Kidney (tissue), 13 donors: ENCODE measurements at regions not wholly inside any gene's neighbourhood (a gene's known extent, or its start where the extent isn't known, plus 50 kb on each side); places are given as distances from the start of the nearest gene placed in this dataset.
A peak's percentile ranks its signal among the peaks of the same experiment; 100 is the strongest.

Experiments
- DNase-seq, 5 donors: peaks; one replicate each; pipeline ENCODE4 v3.0.0-alpha.2; 2013 to 2020
- FAIRE-seq: peaks from 2 replicates; lab custom pipeline; 2012; peaks lifted over from hg19 to GRCh38; lab: Jason Lieb, UNC
- H3K27ac ChIP-seq, 2 donors: one replicate each; pipeline ENCODE4 v1.7.0; 2013; ENCODE audit warnings: low read depth in 2 of 2, low read length in 2 of 2, inconsistent platforms in 1 of 2
- H3K27me3 ChIP-seq: one replicate; pipeline ENCODE4 v1.7.1; 2013; ENCODE audit warnings: low read length, inconsistent platforms; ENCODE audit not compliant: control insufficient read depth, insufficient read depth
- H3K36me3 ChIP-seq, 3 donors: one replicate each; pipeline versions ENCODE4 v1.7.0 to v1.7.1; 2013; ENCODE audit warnings: low read length in 3 of 3, control low read depth in 1 of 3, inconsistent platforms in 1 of 3; ENCODE audit not compliant: insufficient read depth in 3 of 3, control insufficient read depth in 2 of 3
- H3K4me1 ChIP-seq, 3 donors: one replicate each; pipeline versions ENCODE4 v1.7.0 to v1.7.1; 2013; ENCODE audit warnings: low read length in 3 of 3, inconsistent platforms in 1 of 3, low read depth in 1 of 3; ENCODE audit not compliant: control insufficient read depth in 2 of 3, insufficient read depth in 2 of 3
- H3K4me3 ChIP-seq, 3 donors: one replicate each; pipeline versions ENCODE4 v1.7.0 to v1.8.1; 2013; ENCODE audit warnings: low read length in 3 of 3, control low read depth in 1 of 3, inconsistent platforms in 1 of 3
- H3K9ac ChIP-seq, 3 donors: one replicate each; pipeline versions ENCODE4 v1.7.0 to v1.7.1; 2013; ENCODE audit warnings: low read length in 3 of 3, control low read depth in 1 of 3, inconsistent platforms in 1 of 3
- H3K9me3 ChIP-seq, 3 donors: one replicate each; pipeline versions ENCODE4 v1.7.0 to v1.7.1; 2013; ENCODE audit warnings: low read length in 3 of 3, control low read depth in 1 of 3, inconsistent platforms in 1 of 3; ENCODE audit not compliant: control insufficient read depth in 2 of 3, insufficient read depth in 1 of 3
- intact Hi-C: fragments of 100-400 bp; cut with DNase I; formaldehyde crosslinking; loops from one replicate; pipeline ENCODE4 v1.11.1; 2022
- TF ChIP-seq, protein P1 (sequence below): IDR thresholded peaks from 3 replicates; pipeline ENCODE4 v1.5.1; 2012; ENCODE audit warnings: mild to moderate bottlenecking, moderate library complexity, borderline replicate concordance; ENCODE audit not compliant: insufficient read depth; ENCODE audit errors: extremely low read depth
- donor health status: control.
- donor health status: control.
- donor health status: control.
- donor health status: control.
- donor health status: control.
- donor health status: DM: yes; HTN: yes; CAD: no.
- donor health status: Normal renal cell carcinoma (clear cell type).

DNA sequence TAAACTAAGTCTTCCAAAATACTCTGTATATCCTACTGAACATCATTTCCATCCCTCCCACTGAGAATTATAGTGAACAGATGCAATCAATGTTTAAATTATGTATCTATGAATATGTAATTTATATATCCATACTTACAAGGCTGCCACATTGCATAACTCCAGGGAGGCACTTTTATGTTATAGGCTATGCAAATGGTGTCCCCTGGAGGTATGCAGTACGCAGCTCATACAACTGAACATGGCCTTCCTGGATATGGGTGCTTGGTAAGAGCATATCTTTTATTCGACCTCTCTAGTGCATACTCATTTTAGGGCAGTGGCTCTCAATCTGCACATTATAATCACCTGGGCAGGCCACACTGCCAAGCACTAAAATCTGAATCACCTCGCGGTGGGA, 127.3 kb downstream of the BANF2 start:
- intact Hi-C loops = no loop called here

DNA sequence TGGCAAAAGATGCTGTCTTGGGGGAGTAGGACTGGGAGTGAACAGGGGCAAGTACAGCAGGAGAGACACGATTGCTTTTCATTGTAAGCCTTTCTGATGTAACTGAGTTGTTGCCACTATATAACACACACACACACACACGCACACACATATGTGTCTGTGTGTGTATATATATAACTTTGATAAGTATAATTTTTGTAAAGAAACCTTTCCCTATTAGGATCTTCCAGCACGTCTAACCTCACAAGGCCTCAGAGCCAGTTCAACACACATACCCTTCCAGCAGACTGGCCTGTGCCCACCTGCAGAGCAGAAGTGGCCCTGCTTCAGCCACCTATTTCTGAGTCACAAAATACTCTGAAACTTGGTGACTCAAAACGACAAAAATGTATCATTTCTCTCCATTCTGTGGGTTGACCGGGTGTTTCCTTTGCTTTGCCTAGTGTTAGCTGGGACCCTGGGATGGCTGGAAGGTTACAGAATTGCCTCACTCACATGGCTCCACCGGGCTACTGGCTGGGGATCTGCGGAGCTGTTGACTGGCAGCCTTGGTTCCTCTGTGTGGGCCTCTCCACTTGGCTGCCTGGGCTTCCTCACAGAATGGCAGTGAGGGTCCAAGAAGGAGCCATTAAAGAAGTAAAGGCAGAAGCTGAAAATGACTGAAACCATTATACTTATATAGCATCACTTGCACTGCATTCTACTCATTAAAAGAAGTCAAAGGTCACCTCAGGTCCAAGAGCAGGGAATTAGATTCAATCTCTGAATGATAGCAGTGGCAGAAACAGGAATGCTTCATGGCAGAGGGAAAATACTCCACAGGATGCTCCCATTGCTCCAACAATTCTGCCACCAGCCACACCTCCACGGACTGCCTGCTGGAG, 126.4 kb downstream of the BANF2 start:
- intact Hi-C loops = no loop called here
- H3K4me3 ChIP-seq = no peak overlapping the region
- no peaks in the 10 kb centered on the region for H3K27me3 ChIP-seq
- no peak for DNase-seq
- no peaks in the 10 kb centered on the region for H3K36me3 ChIP-seq
- H3K9me3 ChIP-seq = no peaks in the 10 kb centered on the region
- TF ChIP-seq, protein P1, sequence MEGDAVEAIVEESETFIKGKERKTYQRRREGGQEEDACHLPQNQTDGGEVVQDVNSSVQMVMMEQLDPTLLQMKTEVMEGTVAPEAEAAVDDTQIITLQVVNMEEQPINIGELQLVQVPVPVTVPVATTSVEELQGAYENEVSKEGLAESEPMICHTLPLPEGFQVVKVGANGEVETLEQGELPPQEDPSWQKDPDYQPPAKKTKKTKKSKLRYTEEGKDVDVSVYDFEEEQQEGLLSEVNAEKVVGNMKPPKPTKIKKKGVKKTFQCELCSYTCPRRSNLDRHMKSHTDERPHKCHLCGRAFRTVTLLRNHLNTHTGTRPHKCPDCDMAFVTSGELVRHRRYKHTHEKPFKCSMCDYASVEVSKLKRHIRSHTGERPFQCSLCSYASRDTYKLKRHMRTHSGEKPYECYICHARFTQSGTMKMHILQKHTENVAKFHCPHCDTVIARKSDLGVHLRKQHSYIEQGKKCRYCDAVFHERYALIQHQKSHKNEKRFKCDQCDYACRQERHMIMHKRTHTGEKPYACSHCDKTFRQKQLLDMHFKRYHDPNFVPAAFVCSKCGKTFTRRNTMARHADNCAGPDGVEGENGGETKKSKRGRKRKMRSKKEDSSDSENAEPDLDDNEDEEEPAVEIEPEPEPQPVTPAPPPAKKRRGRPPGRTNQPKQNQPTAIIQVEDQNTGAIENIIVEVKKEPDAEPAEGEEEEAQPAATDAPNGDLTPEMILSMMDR = no peak
- no peak overlapping the region for H3K9ac ChIP-seq
- peaks cover 4 to 5% (median 5%) of the 10 kb centered on the region in 3 donors for H3K4me1 ChIP-seq
- no peak for FAIRE-seq
- H3K27ac ChIP-seq = peak overlapping the region; percentile 73 to 80

More for the DNA sequence above, 127.3 kb downstream of the BANF2 start:
- H3K36me3 ChIP-seq = no peaks in the 10 kb centered on the region
- no peak overlapping the region for H3K9ac ChIP-seq
- FAIRE-seq = no peak
- no peak for DNase-seq
- TF ChIP-seq, protein P1 = no peak
- peaks cover 2 to 5% (median 4%) of the 10 kb centered on the region in 3 donors for H3K4me1 ChIP-seq
- no peaks in the 10 kb centered on the region for H3K27me3 ChIP-seq
- H3K27ac ChIP-seq = no peak overlapping the region
- H3K9me3 ChIP-seq = no peaks in the 10 kb centered on the region
- H3K4me3 ChIP-seq = no peak overlapping the region

DNA sequence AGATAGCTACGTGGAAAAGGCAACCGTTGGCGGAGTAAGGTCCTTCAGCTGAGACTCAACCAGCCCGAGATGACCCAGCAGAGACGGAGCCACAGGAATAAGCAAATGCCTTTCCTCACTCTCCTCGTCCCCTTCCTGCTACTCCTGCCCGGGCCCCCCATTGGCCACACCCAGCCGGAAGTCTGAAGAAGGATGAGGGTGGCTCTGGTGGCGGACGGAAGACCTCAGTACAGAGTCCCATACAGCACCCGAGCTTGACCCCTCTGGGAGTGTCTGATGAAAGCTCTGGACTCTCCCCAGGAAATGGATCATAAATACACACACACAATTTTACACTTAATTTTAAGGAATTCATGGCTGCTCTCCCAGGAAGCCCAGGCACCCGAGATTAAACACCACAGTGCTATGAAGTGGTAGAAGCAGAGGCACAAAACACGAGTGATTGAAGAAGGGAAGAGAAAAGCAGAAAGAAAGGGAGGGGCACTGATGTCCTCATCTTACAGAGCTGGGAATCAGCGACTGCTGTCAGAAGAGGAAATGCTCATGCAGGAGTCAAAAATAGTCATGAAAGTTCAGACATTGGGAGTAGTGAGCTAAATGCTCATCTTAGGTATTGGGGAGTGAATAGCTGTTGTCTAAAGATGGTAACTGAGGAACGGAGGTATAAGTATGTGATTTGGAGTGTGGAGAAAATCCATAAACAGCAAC, 125.6 kb downstream of the BANF2 start:
- H3K9me3 ChIP-seq = no peaks in the 10 kb centered on the region
- no peaks in the 10 kb centered on the region for H3K36me3 ChIP-seq
- no peaks in the 10 kb centered on the region for H3K27me3 ChIP-seq
- TF ChIP-seq, protein P1 = no peak
- no peak overlapping the region for H3K9ac ChIP-seq
- FAIRE-seq = no peak
- H3K27ac ChIP-seq = peak overlapping the region; percentile 73 to 80
- H3K4me3 ChIP-seq = no peak overlapping the region
- intact Hi-C loops = no loop called here
- peaks cover 4 to 5% (median 5%) of the 10 kb centered on the region in 3 donors for H3K4me1 ChIP-seq
- DNase-seq = peak in 2 of 5 donors; percentile 42 to 80
